Coronary artery (tissue), 2 donors: ENCODE measurements at regions not wholly inside any gene's neighbourhood (a gene's known extent, or its start where the extent isn't known, plus 50 kb on each side); places are given as distances from the start of the nearest gene placed in this dataset.

ENCODE experiments used
- DNase-seq: peaks from one replicate; pipeline ENCODE4 v3.0.0-alpha.2; 2017; ENCODE audit warnings: low spot score
- H3K27ac ChIP-seq, 2 donors: fragments of 200-600 bp; sonication (generic); one replicate each; pipeline ENCODE4 v1.5.1; 2016 to 2019
- H3K4me3 ChIP-seq: fragments of 200-600 bp; sonication (generic); 2 replicates; pipeline ENCODE4 v1.5.1; 2016; ENCODE audit warnings: mild to moderate bottlenecking, moderate library complexity
- CTCF ChIP-seq: fragments of 200-600 bp; sonication (generic); IDR thresholded peaks from one replicate; pipeline ENCODE4 v1.5.1; 2019; ENCODE audit warnings: antibody characterized with exemption

- H3K4me3 ChIP-seq: no peak overlapping the region
- no peak for TF ChIP-seq CTCF
- no peak for DNase-seq
- no peak overlapping the region for H3K27ac ChIP-seq
Measured at GRCh38 chr9:13049223-13049622, 230.3 kb downstream of the MPDZ start.

GRCh38 chr9:13053504-13053903 lies 226.0 kb downstream of the MPDZ start:
- H3K27ac ChIP-seq: no peak overlapping the region
- no peak for DNase-seq
- no peak overlapping the region for H3K4me3 ChIP-seq
- no peak for TF ChIP-seq CTCF

- no peak overlapping the region for H3K27ac ChIP-seq
Measured at GRCh38 chr9:13054389-13054788, 225.1 kb downstream of the MPDZ start.

More at GRCh38 chr9:13054389-13054788, 225.1 kb downstream of the MPDZ start:
- no peak overlapping the region for H3K4me3 ChIP-seq
- TF ChIP-seq CTCF: no peak
- DNase-seq: no peak
